ENCODE measurements at regions not wholly inside any gene's neighbourhood (a gene's known extent, or its start where the extent isn't known, plus 50 kb on each side); places are given as distances from the start of the nearest gene placed in this dataset.

DNA sequence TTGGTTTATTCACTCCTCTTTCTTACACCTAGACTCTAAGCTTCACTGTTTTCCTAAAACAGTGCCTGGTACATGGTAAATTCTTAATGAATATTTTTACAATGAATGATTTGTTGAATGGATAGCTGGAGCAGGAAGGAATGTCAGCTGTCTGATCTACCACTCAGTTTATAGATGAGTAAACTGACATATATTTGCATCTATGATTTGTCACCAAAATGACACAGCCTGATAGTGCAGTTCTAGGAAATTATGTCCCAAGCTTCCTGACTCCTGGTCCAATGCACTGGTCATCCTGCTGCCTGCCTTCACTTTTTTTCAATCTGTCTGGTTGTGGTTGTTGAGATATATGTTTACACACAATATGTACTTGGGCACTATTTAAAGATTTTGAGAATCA lies 651.7 kb upstream of the WWC1 start (continued):
- TF ChIP-seq NFATC3 (CRISPR knock-in tag; IDR thresholded peaks at IDR 0.05) = no peak

DNA sequence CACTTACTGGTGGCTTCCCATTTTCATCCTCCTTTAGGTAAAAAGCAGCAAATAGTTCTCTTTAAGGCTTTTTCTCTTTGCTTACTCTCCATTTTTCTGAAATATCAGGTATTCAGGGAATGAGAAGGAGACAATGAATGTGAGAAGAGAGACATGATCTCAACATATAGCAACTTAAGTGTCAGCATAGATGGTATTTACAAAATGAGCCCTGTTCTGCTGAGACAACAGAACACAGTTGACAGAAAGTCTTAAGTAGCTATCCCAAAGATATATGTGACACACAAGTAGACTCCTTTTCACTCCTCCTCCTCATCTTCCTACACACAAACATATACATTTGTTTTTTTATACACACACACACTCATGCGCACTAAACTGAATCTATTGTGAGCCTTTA lies 649.3 kb upstream of the WWC1 start:
- ChIA-PET POLR2A (no interaction called here), CTCF (ENCODE audit: low intra/inter-chr PET ratio, low total read pairs) (no interaction called here)
- no peak overlapping the region for H2AFZ ChIP-seq (ENCODE audit: low read length)
- H3K79me2 ChIP-seq (ENCODE audit: insufficient read depth, low read length) = no peaks in the 10 kb centered on the region
- 97% methylated on average over 1 of the region's 1 CpG for WGBS (ENCODE audit: low lambda C conversion rate)
- no peaks in the 10 kb centered on the region for H3K27me3 ChIP-seq (ENCODE audit: control insufficient read depth in 1 of 2, insufficient read depth in 2 of 2, low read length in 2 of 2)
- ATAC-seq (no peak), FAIRE-seq (no peak), DNase-seq (ENCODE audit: low spot score) (no peak)
- no peaks in the 10 kb centered on the region for H4K20me1 ChIP-seq (ENCODE audit: insufficient read depth, low read length)
- BruUV-seq (replicated peaks) = no TSS peak
- H3K9me3 ChIP-seq (ENCODE audit: low read length) = no peaks in the 10 kb centered on the region
- H3K4me2 ChIP-seq (ENCODE audit: low read depth, low read length) = no peak overlapping the region
- H3K4me3 ChIP-seq (replicated peaks in 1 of 3; ENCODE audit: insufficient read depth in 1 of 3, low read depth in 2 of 3, low read length in 3 of 3) = no peak overlapping the region
- no peaks in the 10 kb centered on the region for H3K36me3 ChIP-seq (replicated peaks in 1 of 2; ENCODE audit: control insufficient read depth in 1 of 2, insufficient read depth in 2 of 2, low read length in 2 of 2)
- intact Hi-C loops (cut with micrococcal nuclease; ENCODE audit: unreplicated experiment) = no loop called here
- no peak overlapping the region for H3K27ac ChIP-seq (ENCODE audit: extremely low read length, insufficient read depth, low read length)
- in situ Hi-C loops (cut with HindIII; ENCODE audit: extremely low pct_ligation_motif_present, low pct_unique_long_range_greater_than_20kb) = no loop called here
- no peaks in the 10 kb centered on the region for H3K4me1 ChIP-seq (ENCODE audit: insufficient read depth, low read length)
- H3K9ac ChIP-seq (ENCODE audit: insufficient read depth, low read depth, low read length) = no peak overlapping the region
- no peak for TF ChIP-seq E2F1 (CRISPR knock-in tag; IDR thresholded peaks at IDR 0.05)
- TF ChIP-seq MAZ (IDR thresholded peaks at IDR 0.05; ENCODE audit: borderline replicate concordance, low read depth, low read length) = no peak
- TF ChIP-seq MAZ (CRISPR knock-in tag; IDR thresholded peaks at IDR 0.05; ENCODE audit: low read depth) = no peak
- no peak for TF ChIP-seq ETS1 (CRISPR knock-in tag; IDR thresholded peaks at IDR 0.05)
- no peak for TF ChIP-seq TMF1 (CRISPR knock-in tag; IDR thresholded peaks at IDR 0.05; ENCODE audit: low read depth)
- TF ChIP-seq XRCC5 (optimal IDR thresholded peaks at IDR 0.05; ENCODE audit: low read length) = no peak
- TF ChIP-seq, protein P1, sequence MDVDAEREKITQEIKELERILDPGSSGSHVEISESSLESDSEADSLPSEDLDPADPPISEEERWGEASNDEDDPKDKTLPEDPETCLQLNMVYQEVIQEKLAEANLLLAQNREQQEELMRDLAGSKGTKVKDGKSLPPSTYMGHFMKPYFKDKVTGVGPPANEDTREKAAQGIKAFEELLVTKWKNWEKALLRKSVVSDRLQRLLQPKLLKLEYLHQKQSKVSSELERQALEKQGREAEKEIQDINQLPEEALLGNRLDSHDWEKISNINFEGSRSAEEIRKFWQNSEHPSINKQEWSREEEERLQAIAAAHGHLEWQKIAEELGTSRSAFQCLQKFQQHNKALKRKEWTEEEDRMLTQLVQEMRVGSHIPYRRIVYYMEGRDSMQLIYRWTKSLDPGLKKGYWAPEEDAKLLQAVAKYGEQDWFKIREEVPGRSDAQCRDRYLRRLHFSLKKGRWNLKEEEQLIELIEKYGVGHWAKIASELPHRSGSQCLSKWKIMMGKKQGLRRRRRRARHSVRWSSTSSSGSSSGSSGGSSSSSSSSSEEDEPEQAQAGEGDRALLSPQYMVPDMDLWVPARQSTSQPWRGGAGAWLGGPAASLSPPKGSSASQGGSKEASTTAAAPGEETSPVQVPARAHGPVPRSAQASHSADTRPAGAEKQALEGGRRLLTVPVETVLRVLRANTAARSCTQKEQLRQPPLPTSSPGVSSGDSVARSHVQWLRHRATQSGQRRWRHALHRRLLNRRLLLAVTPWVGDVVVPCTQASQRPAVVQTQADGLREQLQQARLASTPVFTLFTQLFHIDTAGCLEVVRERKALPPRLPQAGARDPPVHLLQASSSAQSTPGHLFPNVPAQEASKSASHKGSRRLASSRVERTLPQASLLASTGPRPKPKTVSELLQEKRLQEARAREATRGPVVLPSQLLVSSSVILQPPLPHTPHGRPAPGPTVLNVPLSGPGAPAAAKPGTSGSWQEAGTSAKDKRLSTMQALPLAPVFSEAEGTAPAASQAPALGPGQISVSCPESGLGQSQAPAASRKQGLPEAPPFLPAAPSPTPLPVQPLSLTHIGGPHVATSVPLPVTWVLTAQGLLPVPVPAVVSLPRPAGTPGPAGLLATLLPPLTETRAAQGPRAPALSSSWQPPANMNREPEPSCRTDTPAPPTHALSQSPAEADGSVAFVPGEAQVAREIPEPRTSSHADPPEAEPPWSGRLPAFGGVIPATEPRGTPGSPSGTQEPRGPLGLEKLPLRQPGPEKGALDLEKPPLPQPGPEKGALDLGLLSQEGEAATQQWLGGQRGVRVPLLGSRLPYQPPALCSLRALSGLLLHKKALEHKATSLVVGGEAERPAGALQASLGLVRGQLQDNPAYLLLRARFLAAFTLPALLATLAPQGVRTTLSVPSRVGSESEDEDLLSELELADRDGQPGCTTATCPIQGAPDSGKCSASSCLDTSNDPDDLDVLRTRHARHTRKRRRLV (CRISPR knock-in tag; IDR thresholded peaks at IDR 0.05) = no peak
- no peak for TF ChIP-seq ZNF546 (CRISPR knock-in tag; conservative IDR thresholded peaks at IDR 0.05)
- no peak for TF ChIP-seq PRDM10 (CRISPR knock-in tag; IDR thresholded peaks at IDR 0.05; ENCODE audit: low read depth)
- TF ChIP-seq HNRNPH1 (optimal IDR thresholded peaks at IDR 0.05; ENCODE audit: low read depth, low read length) = no peak
- TF ChIP-seq MAF1 (CRISPR knock-in tag; IDR thresholded peaks at IDR 0.05; ENCODE audit: borderline replicate concordance) = no peak
- TF ChIP-seq CAMTA2 (CRISPR knock-in tag; IDR thresholded peaks at IDR 0.05; ENCODE audit: borderline replicate concordance) = no peak
